IMR-90 (cell line): ENCODE measurements at regions not wholly inside any gene's neighbourhood (a gene's known extent, or its start where the extent isn't known, plus 50 kb on each side); places are given as distances from the start of the nearest gene placed in this dataset.

Source experiments
- ATAC-seq: fragments of 200-7000 bp; cut with Tn5 transposase; 2 replicates; pipeline ENCODE4 v1.9.1; 2020; ENCODE audit warnings: low read depth, mild to moderate bottlenecking, moderate library complexity
- BruUV-seq: library from RNA; stranded (reverse); fragments of 400-500 nt; replicated peaks from 2 replicates; lab custom pipeline; 2021; lab: Mats Ljungman, UMichigan
- CTCF ChIA-PET: fragments of 300-600 bp; formaldehyde crosslinking; extraction: SDS; loops from one replicate; lab custom pipeline; 2021; ENCODE audit warnings: antibody characterized with exemption; lab: Yijun Ruan, JAX
- POLR2A ChIA-PET: fragments of 300-600 bp; sonication (Branson Sonifier 250); formaldehyde crosslinking; loops from one replicate; lab custom pipeline; 2022; ENCODE audit warnings: antibody characterized with exemption; ENCODE audit not compliant: unreplicated experiment; lab: Charles Lee
- DNase-seq: peaks from one replicate; pipeline ENCODE4 v3.0.0; 2013
- H2AFZ ChIP-seq: replicated peaks from 2 replicates; pipeline ENCODE3; 2013; ENCODE audit warnings: low read length, mild to moderate bottlenecking; ENCODE audit not compliant: poor library complexity
- H2AK5ac ChIP-seq: 2 replicates; pipeline ENCODE4 v1.6.1; 2013; ENCODE audit warnings: low read depth, low read length, inconsistent platforms
- H2AK9ac ChIP-seq: replicated peaks from 2 replicates; pipeline ENCODE3; 2013; ENCODE audit warnings: mild to moderate bottlenecking, low read depth, low read length, moderate library complexity; ENCODE audit not compliant: poor library complexity
- H2BK120ac ChIP-seq: 2 replicates; pipeline ENCODE4 v1.6.1; 2013; ENCODE audit warnings: low read depth, low read length, inconsistent platforms
- H2BK15ac ChIP-seq: 3 replicates; pipeline ENCODE4 v1.6.1; 2013; ENCODE audit warnings: low read depth, low read length, inconsistent platforms
- H2BK20ac ChIP-seq: 2 replicates; pipeline ENCODE4 v1.6.1; 2013; ENCODE audit warnings: low read depth, mild to moderate bottlenecking, inconsistent platforms, low read length, moderate library complexity
- H2BK5ac ChIP-seq: 2 replicates; pipeline ENCODE4 v1.6.1; 2013; ENCODE audit warnings: mild to moderate bottlenecking, low read depth, low read length, inconsistent platforms; ENCODE audit not compliant: poor library complexity, severe bottlenecking
- H3K14ac ChIP-seq: replicated peaks from 2 replicates; pipeline ENCODE4 v1.6.1; 2013; ENCODE audit warnings: low read depth, low read length, inconsistent platforms
- H3K18ac ChIP-seq: 2 replicates; pipeline ENCODE4 v1.6.1; 2013; ENCODE audit warnings: low read depth, low read length, control low read depth
- H3K23ac ChIP-seq: 2 replicates; pipeline ENCODE4 v1.6.1; 2013; ENCODE audit warnings: low read depth, low read length, inconsistent platforms
- H3K27ac ChIP-seq: 2 replicates; pipeline ENCODE4 v1.5.1; 2013; ENCODE audit warnings: mild to moderate bottlenecking, control low read depth, low read length; ENCODE audit not compliant: insufficient read depth
- H3K27me3 ChIP-seq: 2 replicates; pipeline ENCODE4 v1.6.1; 2013; ENCODE audit warnings: low read length; ENCODE audit not compliant: control insufficient read depth, insufficient read depth
- H3K36me3 ChIP-seq: 2 replicates; pipeline ENCODE4 v1.6.1; 2013; ENCODE audit warnings: low read length, mixed read lengths; ENCODE audit not compliant: control insufficient read depth, insufficient read depth
- H3K4ac ChIP-seq: 2 replicates; pipeline ENCODE4 v1.6.1; 2013; ENCODE audit warnings: low read depth, low read length, inconsistent platforms
- H3K4me1 ChIP-seq: 2 replicates; pipeline ENCODE4 v1.6.1; 2013; ENCODE audit warnings: low read length, mixed read lengths; ENCODE audit not compliant: control insufficient read depth, insufficient read depth
- H3K4me2 ChIP-seq: 2 replicates; pipeline ENCODE4 v1.6.1; 2013; ENCODE audit warnings: low read depth, mild to moderate bottlenecking, control low read depth, low read length, moderate library complexity
- H3K4me3 ChIP-seq: 2 replicates; pipeline ENCODE4 v1.5.1; 2013; ENCODE audit warnings: low read depth, mild to moderate bottlenecking, control low read depth, low read length, moderate library complexity; ENCODE audit not compliant: insufficient read depth
- H3K56ac ChIP-seq: 2 replicates; pipeline ENCODE4 v1.6.1; 2013; ENCODE audit warnings: low read length, inconsistent platforms; ENCODE audit not compliant: insufficient read depth; ENCODE audit errors: extremely low read depth
- H3K79me1 ChIP-seq, 2 experiments: 2 replicates each; pipeline ENCODE4 v1.6.1; 2013; ENCODE audit warnings: low read length in 2 of 2, inconsistent platforms in 1 of 2, low read depth in 1 of 2
- H3K9ac ChIP-seq: 2 replicates; pipeline ENCODE4 v1.6.1; 2013; ENCODE audit warnings: low read depth, low read length, control low read depth
- H3K9me1 ChIP-seq: 2 replicates; pipeline ENCODE4 v1.6.1; 2013; ENCODE audit warnings: low read length, inconsistent platforms; ENCODE audit not compliant: insufficient read depth
- H3K9me3 ChIP-seq: 2 replicates; pipeline ENCODE4 v1.6.1; 2013; ENCODE audit warnings: low read length; ENCODE audit not compliant: control insufficient read depth, insufficient read depth
- H4K20me1 ChIP-seq: 2 replicates; pipeline ENCODE4 v1.6.1; 2013; ENCODE audit warnings: low read length, inconsistent platforms; ENCODE audit not compliant: insufficient read depth
- H4K5ac ChIP-seq: 2 replicates; pipeline ENCODE4 v1.6.1; 2013; ENCODE audit warnings: mild to moderate bottlenecking, low read depth, low read length, control low read depth
- H4K8ac ChIP-seq, 2 experiments: 2 replicates each; pipeline ENCODE4 v1.6.1; 2013; ENCODE audit warnings: low read depth in 2 of 2, low read length in 2 of 2, control low read depth in 1 of 2, inconsistent platforms in 1 of 2
- H4K91ac ChIP-seq: 2 replicates; pipeline ENCODE4 v1.6.1; 2013; ENCODE audit warnings: low read depth, low read length, inconsistent platforms; ENCODE audit not compliant: insufficient read depth
- BHLHE40 ChIP-seq: fragments of 150-350 bp; IDR thresholded peaks from 2 replicates; pipeline ENCODE4 v1.6.1; 2016; ENCODE audit warnings: mild to moderate bottlenecking, low read depth, low read length
- CEBPB ChIP-seq: IDR thresholded peaks from 2 replicates; pipeline ENCODE4 v1.6.1; 2012; ENCODE audit warnings: low read depth, low read length, improper control_type of control experiment
- CHD1 ChIP-seq: IDR thresholded peaks from 2 replicates; pipeline ENCODE4 v1.6.1; 2012; ENCODE audit warnings: low read depth, low read length, improper control_type of control experiment
- MAFK ChIP-seq: IDR thresholded peaks from 2 replicates; pipeline ENCODE4 v1.6.1; 2012; ENCODE audit warnings: low read depth, low read length, improper control_type of control experiment
- RCOR1 ChIP-seq: IDR thresholded peaks from 2 replicates; pipeline ENCODE4 v1.6.1; 2012; ENCODE audit warnings: mild to moderate bottlenecking, low read length, improper control_type of control experiment; ENCODE audit not compliant: insufficient replicate concordance
- WGBS, 2 experiments: methylation state at CpG; one replicate each; pipeline versions ENCODE4 v1.1.5 to v1.1.7; 2013; ENCODE audit warnings: missing lambda C conversion rate in 2 of 2; ENCODE audit not compliant: insufficient read length in 1 of 2; ENCODE audit errors: extremely low coverage in 2 of 2; 5-methylcytosine and 5-hydroxymethylcytosine counted together
- dilution Hi-C: fragments of 300-500 bp; cut with HindIII; formaldehyde crosslinking; loops from one replicate; pipeline ENCODE4 v1.14.3; 2018; ENCODE audit warnings: low sequenced_read_pairs; ENCODE audit not compliant: unreplicated experiment
- in situ Hi-C: fragments of 300-500 bp; cut with MboI; formaldehyde crosslinking; loops from 3 replicates; pipeline ENCODE4 v1.14.3; 2019; ENCODE audit warnings: low sequenced_read_pairs, inconsistent platforms, mixed read lengths
- intact Hi-C: fragments of 100-400 bp; cut with micrococcal nuclease; formaldehyde crosslinking; loops from 2 replicates; pipeline ENCODE4 v1.10.0; 2022
- TF ChIP-seq, protein P1 (sequence below): conservative IDR thresholded peaks from 2 replicates; pipeline ENCODE4 v1.5.1; 2012; ENCODE audit warnings: mild to moderate bottlenecking, low read depth, low read length, improper control_type of control experiment
- TF ChIP-seq, protein P2 (sequence below): fragments of 150-350 bp; IDR thresholded peaks from 2 replicates; pipeline ENCODE4 v1.6.1; 2017; ENCODE audit warnings: mild to moderate bottlenecking, antibody characterized with exemption, low read length, low read depth

DNA sequence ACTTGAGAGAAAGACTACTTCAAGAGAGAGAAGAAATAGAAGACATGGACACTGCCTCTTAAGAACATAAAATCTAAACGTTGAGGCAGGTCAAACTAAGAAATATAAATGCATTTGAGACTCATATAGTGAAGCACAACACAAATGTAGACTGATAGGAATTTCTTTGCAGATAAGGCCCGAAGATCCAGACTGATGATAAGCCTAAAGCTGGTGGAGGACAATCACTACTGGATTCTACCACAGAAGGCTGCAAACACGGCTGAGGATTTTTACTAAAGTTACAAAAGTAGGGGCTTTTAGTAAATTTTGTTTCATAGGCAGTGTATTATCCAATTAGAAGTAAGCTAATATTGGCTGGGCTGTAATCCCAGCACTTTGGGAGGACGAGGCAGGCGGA is 278.3 kb downstream of the RAP2B start:
- ChIA-PET CTCF (no interaction called here), POLR2A (no interaction called here)
- in situ Hi-C loops (no loop called here), intact Hi-C loops (loop anchor here (10.0 kb wide), 1 partner anchor 396 kb away; no protein-coding TSS in a partner anchor), dilution Hi-C loops (no loop called here)
- Histone ChIP-seq H3K4me1 (no peaks in the 10 kb centered on the region), H3K56ac (no peak overlapping the region), H3K36me3 (no peaks in the 10 kb centered on the region), H3K14ac (no peak overlapping the region), H4K20me1 (no peaks in the 10 kb centered on the region), H3K27ac (no peak overlapping the region), H3K4me3 (no peak overlapping the region), H3K79me1 (no peaks in the 10 kb centered on the region), H3K9ac (no peak overlapping the region), H3K9me1 (no peaks in the 10 kb centered on the region), H2BK5ac (no peak overlapping the region), H2BK20ac (no peak overlapping the region), H2AK5ac (no peak overlapping the region), H2AFZ (no peak overlapping the region), H2BK15ac (no peak overlapping the region), H3K23ac (no peak overlapping the region), H4K91ac (no peak overlapping the region), H2BK120ac (no peak overlapping the region), H4K5ac (no peak overlapping the region), H3K18ac (no peak overlapping the region), H4K8ac (no peak overlapping the region), H3K4ac (no peak overlapping the region), H3K9me3 (no peaks in the 10 kb centered on the region), H3K4me2 (no peak overlapping the region), H2AK9ac (no peak overlapping the region), H3K27me3 (no peaks in the 10 kb centered on the region)
- no peak for DNase-seq
- no CpG with 5 or more reads among the region's 5 CpGs for WGBS, 2 experiments
- TF ChIP-seq, protein P1, sequence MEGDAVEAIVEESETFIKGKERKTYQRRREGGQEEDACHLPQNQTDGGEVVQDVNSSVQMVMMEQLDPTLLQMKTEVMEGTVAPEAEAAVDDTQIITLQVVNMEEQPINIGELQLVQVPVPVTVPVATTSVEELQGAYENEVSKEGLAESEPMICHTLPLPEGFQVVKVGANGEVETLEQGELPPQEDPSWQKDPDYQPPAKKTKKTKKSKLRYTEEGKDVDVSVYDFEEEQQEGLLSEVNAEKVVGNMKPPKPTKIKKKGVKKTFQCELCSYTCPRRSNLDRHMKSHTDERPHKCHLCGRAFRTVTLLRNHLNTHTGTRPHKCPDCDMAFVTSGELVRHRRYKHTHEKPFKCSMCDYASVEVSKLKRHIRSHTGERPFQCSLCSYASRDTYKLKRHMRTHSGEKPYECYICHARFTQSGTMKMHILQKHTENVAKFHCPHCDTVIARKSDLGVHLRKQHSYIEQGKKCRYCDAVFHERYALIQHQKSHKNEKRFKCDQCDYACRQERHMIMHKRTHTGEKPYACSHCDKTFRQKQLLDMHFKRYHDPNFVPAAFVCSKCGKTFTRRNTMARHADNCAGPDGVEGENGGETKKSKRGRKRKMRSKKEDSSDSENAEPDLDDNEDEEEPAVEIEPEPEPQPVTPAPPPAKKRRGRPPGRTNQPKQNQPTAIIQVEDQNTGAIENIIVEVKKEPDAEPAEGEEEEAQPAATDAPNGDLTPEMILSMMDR = no peak
- TF ChIP-seq CHD1 (no peak), MAFK (no peak), CEBPB (no peak), BHLHE40 (no peak), RCOR1 (no peak)
- TF ChIP-seq, protein P2, sequence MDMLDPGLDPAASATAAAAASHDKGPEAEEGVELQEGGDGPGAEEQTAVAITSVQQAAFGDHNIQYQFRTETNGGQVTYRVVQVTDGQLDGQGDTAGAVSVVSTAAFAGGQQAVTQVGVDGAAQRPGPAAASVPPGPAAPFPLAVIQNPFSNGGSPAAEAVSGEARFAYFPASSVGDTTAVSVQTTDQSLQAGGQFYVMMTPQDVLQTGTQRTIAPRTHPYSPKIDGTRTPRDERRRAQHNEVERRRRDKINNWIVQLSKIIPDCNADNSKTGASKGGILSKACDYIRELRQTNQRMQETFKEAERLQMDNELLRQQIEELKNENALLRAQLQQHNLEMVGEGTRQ = no peak
- no TSS peak for BruUV-seq
- ATAC-seq = no peak
